H9 (cell line): ENCODE measurements at regions not wholly inside any gene's neighbourhood (a gene's known extent, or its start where the extent isn't known, plus 50 kb on each side); places are given as distances from the start of the nearest gene placed in this dataset.

ENCODE experiments used
- DNase-seq: peaks from one replicate; pipeline ENCODE4 v3.0.0-alpha.2; 2017
- H2AFZ ChIP-seq: one replicate; pipeline ENCODE4 v1.6.1; 2013; ENCODE audit warnings: mild to moderate bottlenecking, low read length, control low read depth, moderate library complexity
- H2AK5ac ChIP-seq: 2 replicates; pipeline ENCODE4 v1.6.1; 2013; ENCODE audit warnings: low read length, control low read depth, mixed read lengths; ENCODE audit not compliant: insufficient read length
- H2BK120ac ChIP-seq: one replicate; pipeline ENCODE4 v1.6.1; 2013; ENCODE audit warnings: low read depth, mild to moderate bottlenecking, low read length, control low read depth, inconsistent platforms; ENCODE audit not compliant: poor library complexity, severe bottlenecking
- H2BK12ac ChIP-seq: 2 replicates; pipeline ENCODE4 v1.6.1; 2013; ENCODE audit warnings: low read length, control low read depth, mixed read lengths, low read depth; ENCODE audit not compliant: insufficient read length
- H2BK15ac ChIP-seq: 2 replicates; pipeline ENCODE4 v1.6.1; 2013; ENCODE audit warnings: low read depth, low read length, control low read depth
- H2BK20ac ChIP-seq: one replicate; pipeline ENCODE4 v1.6.1; 2013; ENCODE audit warnings: low read depth, mild to moderate bottlenecking, low read length, control low read depth, inconsistent platforms; ENCODE audit not compliant: poor library complexity, severe bottlenecking
- H2BK5ac ChIP-seq: 2 replicates; pipeline ENCODE4 v1.6.1; 2013; ENCODE audit warnings: low read length, control low read depth, mixed read lengths; ENCODE audit not compliant: insufficient read length
- H3K14ac ChIP-seq: 2 replicates; pipeline ENCODE4 v1.6.1; 2013; ENCODE audit warnings: low read length, control low read depth; ENCODE audit not compliant: insufficient read depth
- H3K18ac ChIP-seq: 2 replicates; pipeline ENCODE4 v1.6.1; 2013; ENCODE audit warnings: low read depth, mild to moderate bottlenecking, mixed read lengths, low read length, control low read depth; ENCODE audit not compliant: insufficient read length
- H3K23ac ChIP-seq: 2 replicates; pipeline ENCODE4 v1.6.1; 2013; ENCODE audit warnings: low read length, control low read depth, mixed read lengths, low read depth; ENCODE audit not compliant: insufficient read length
- H3K23me2 ChIP-seq: 2 replicates; pipeline ENCODE4 v1.6.1; 2013; ENCODE audit warnings: low read depth, mild to moderate bottlenecking, mixed read lengths, low read length, control low read depth; ENCODE audit not compliant: insufficient read length, poor library complexity, severe bottlenecking
- H3K27ac ChIP-seq: 2 replicates; pipeline ENCODE4 v1.5.1; 2013; ENCODE audit warnings: low read length, control low read depth, mixed read lengths, low read depth; ENCODE audit not compliant: insufficient read length
- H3K27me3 ChIP-seq: 2 replicates; pipeline ENCODE4 v1.6.1; 2013; ENCODE audit warnings: low read length, control low read depth, inconsistent platforms; ENCODE audit not compliant: insufficient read depth
- H3K4ac ChIP-seq: 2 replicates; pipeline ENCODE4 v1.6.1; 2013; ENCODE audit warnings: low read depth, mild to moderate bottlenecking, control low read depth, inconsistent platforms, low read length, moderate library complexity
- H3K4me1 ChIP-seq: 2 replicates; pipeline ENCODE4 v1.6.1; 2013; ENCODE audit warnings: low read length, control low read depth, inconsistent platforms; ENCODE audit not compliant: insufficient read depth
- H3K4me2 ChIP-seq: 2 replicates; pipeline ENCODE4 v1.6.1; 2013; ENCODE audit warnings: low read length, control low read depth, mixed read lengths; ENCODE audit not compliant: insufficient read length, insufficient read depth
- H3K56ac ChIP-seq: 2 replicates; pipeline ENCODE4 v1.6.1; 2013; ENCODE audit warnings: low read depth, mild to moderate bottlenecking, mixed read lengths, low read length, control low read depth; ENCODE audit not compliant: insufficient read length
- H3K79me1 ChIP-seq: 2 replicates; pipeline ENCODE4 v1.6.1; 2013; ENCODE audit warnings: low read depth, mild to moderate bottlenecking, moderate library complexity, low read length, control low read depth, inconsistent platforms; ENCODE audit not compliant: insufficient read depth, poor library complexity, severe bottlenecking
- H3K79me2 ChIP-seq: 2 replicates; pipeline ENCODE4 v1.6.1; 2013; ENCODE audit warnings: low read length, control low read depth, inconsistent platforms; ENCODE audit not compliant: insufficient read depth
- H3K9ac ChIP-seq: 2 replicates; pipeline ENCODE4 v1.6.1; 2013; ENCODE audit warnings: low read length, control low read depth, mixed read lengths; ENCODE audit not compliant: insufficient read length; ENCODE audit errors: extremely low read depth
- H3K9me3 ChIP-seq: one replicate; pipeline ENCODE4 v1.6.1; 2013; ENCODE audit warnings: low read depth, low read length, inconsistent platforms; ENCODE audit not compliant: control insufficient read depth
- H3T11ph ChIP-seq: one replicate; pipeline ENCODE4 v1.6.1; 2013; ENCODE audit warnings: mild to moderate bottlenecking, low read length, control low read depth, inconsistent platforms
- H4K20me1 ChIP-seq: one replicate; pipeline ENCODE4 v1.6.1; 2013; ENCODE audit not compliant: control insufficient read depth, insufficient read length, insufficient read depth
- H4K5ac ChIP-seq: 2 replicates; pipeline ENCODE4 v1.6.1; 2013; ENCODE audit warnings: low read depth, mild to moderate bottlenecking, mixed read lengths, low read length, control low read depth; ENCODE audit not compliant: insufficient read length
- H4K8ac ChIP-seq: replicated peaks from 2 replicates; pipeline ENCODE4 v1.6.1; 2013; ENCODE audit warnings: low read length, control low read depth, mixed read lengths, low read depth; ENCODE audit not compliant: insufficient read length
- H4K91ac ChIP-seq: 2 replicates; pipeline ENCODE4 v1.6.1; 2013; ENCODE audit warnings: low read depth, mild to moderate bottlenecking, moderate library complexity, mixed read lengths, low read length, control low read depth; ENCODE audit not compliant: insufficient read length
- H3K27ac Mint-ChIP-seq, 3 experiments: 2 replicates in 2 of 3; 3 replicates in 1 of 3; pipeline ENCODE4 v1.8.0; 2020 to 2021; ENCODE audit warnings: mixed read lengths in 3 of 3, mild to moderate bottlenecking in 1 of 3, moderate library complexity in 1 of 3
- H3K27me3 Mint-ChIP-seq: 2 replicates; pipeline ENCODE4 v1.8.0; 2021; ENCODE audit warnings: low read depth, mild to moderate bottlenecking, moderate library complexity, mixed read lengths
- H3K36me3 Mint-ChIP-seq, 3 experiments: 2 replicates in 2 of 3; 3 replicates in 1 of 3; pipeline ENCODE4 v1.8.0; 2020 to 2021; ENCODE audit warnings: low read depth in 3 of 3, mixed read lengths in 3 of 3; ENCODE audit not compliant: insufficient read depth in 1 of 3
- H3K4me1 Mint-ChIP-seq, 2 experiments: 2 replicates each; pipeline ENCODE4 v1.8.0; 2020; ENCODE audit warnings: mixed read lengths in 2 of 2
- H3K4me3 Mint-ChIP-seq, 2 experiments: 2 replicates in 1 of 2; 3 replicates in 1 of 2; pipeline ENCODE4 v1.8.0; 2020 to 2021; ENCODE audit warnings: mild to moderate bottlenecking in 2 of 2, mixed read lengths in 2 of 2, moderate library complexity in 1 of 2
- H3K9me3 Mint-ChIP-seq, 2 experiments: 2 replicates in 1 of 2; 3 replicates in 1 of 2; pipeline ENCODE4 v1.8.0; 2020; ENCODE audit warnings: mild to moderate bottlenecking in 2 of 2, mixed read lengths in 2 of 2, moderate library complexity in 1 of 2
- CTCF ChIP-seq: fragments of 200-600 bp; sonication (generic); conservative IDR thresholded peaks from 3 replicates; pipeline ENCODE4 v1.8.0; 2021; ENCODE audit warnings: antibody characterized with exemption, mild to moderate bottlenecking
- WGBS: extraction: QIAGEN DNeasy Blood & Tissue Kit; methylation state at CpG from one replicate; pipeline ENCODE4 v1.1.7; 2013; ENCODE audit warnings: missing lambda C conversion rate, low lambda C conversion rate, mixed read lengths; ENCODE audit not compliant: insufficient read length; ENCODE audit errors: extremely low coverage; 5-methylcytosine and 5-hydroxymethylcytosine counted together

- TF ChIP-seq CTCF = no peak
- H2AFZ ChIP-seq = no peak overlapping the region
- no peak overlapping the region for H3K27ac ChIP-seq
- H2AK5ac ChIP-seq = no peak overlapping the region
- no peak overlapping the region for H4K5ac ChIP-seq
- H2BK5ac ChIP-seq = no peak overlapping the region
- no peak overlapping the region for H3K4me3 Mint-ChIP-seq
- H3K4me2 ChIP-seq = no peak overlapping the region
- WGBS = no CpG with 5 or more reads among the region's 1 CpG
- H4K91ac ChIP-seq = no peak overlapping the region
- H3K14ac ChIP-seq = no peak overlapping the region
- no peak overlapping the region for H2BK12ac ChIP-seq
- no peak overlapping the region for H2BK120ac ChIP-seq
- H3K79me2 ChIP-seq = no peaks in the 10 kb centered on the region
- no peak for DNase-seq
- no peak overlapping the region for H3K9ac ChIP-seq
- H2BK15ac ChIP-seq = no peak overlapping the region
- H3K79me1 ChIP-seq = no peaks in the 10 kb centered on the region
- no peaks in the 10 kb centered on the region for H4K20me1 ChIP-seq
- H2BK20ac ChIP-seq = no peak overlapping the region
- H3K18ac ChIP-seq = no peak overlapping the region
- H4K8ac ChIP-seq = no peak overlapping the region
- H3K56ac ChIP-seq = no peak overlapping the region
- no peaks in the 10 kb centered on the region; a peak in 1 of 7 replicates for H3K36me3 Mint-ChIP-seq
- no peak overlapping the region for H3K23ac ChIP-seq
- no peaks in the 10 kb centered on the region for H3K4me1 ChIP-seq
- no peak overlapping the region for H3T11ph ChIP-seq
- no peaks in the 10 kb centered on the region for H3K9me3 ChIP-seq
- peaks cover 0 to 4% of the 10 kb centered on the region in 2 experiments; a peak in 1 of 5 replicates for H3K9me3 Mint-ChIP-seq
- H3K4ac ChIP-seq = no peak overlapping the region
- no peak overlapping the region for H3K27ac Mint-ChIP-seq
- no peaks in the 10 kb centered on the region for H3K27me3 Mint-ChIP-seq
- H3K23me2 ChIP-seq = no peaks in the 10 kb centered on the region
- H3K27me3 ChIP-seq = no peaks in the 10 kb centered on the region
- 0 out of 4 replicates have a peak, but pooled peaks cover 0 to 2% of the 10 kb centered on the region in 2 experiments for H3K4me1 Mint-ChIP-seq
These were observed 496.7 kb downstream of the BMP2 start for GRCh38 chr20:7264137-7264536.
